Pancreas (tissue), 10 donors: ENCODE measurements at regions not wholly inside any gene's neighbourhood (a gene's known extent, or its start where the extent isn't known, plus 50 kb on each side); places are given as distances from the start of the nearest gene placed in this dataset.
"Not testable (repeated sequence)": the region's sequence is repeated elsewhere in the genome, so short reads cannot be mapped to it uniquely, and the experiment has no call there.

Experiments used
- ATAC-seq, 4 donors: fragments of 200-7000 bp; cut with Tn5 transposase; one replicate each; pipeline versions ENCODE4 v1.8.0 to v1.9.1; 2020; ENCODE audit warnings: mild to moderate bottlenecking in 4 of 4, moderate library complexity in 4 of 4
- DNase-seq, 6 donors: peaks; one replicate each; pipeline ENCODE4 v3.0.0-alpha.2; 2020
- FAIRE-seq: peaks from 2 replicates; lab custom pipeline; 2012; peaks lifted over from hg19 to GRCh38; lab: Jason Lieb, UNC
- H3K27ac ChIP-seq, 4 donors: fragments of 200-600 bp; sonication (generic); 1 replicate in 3 of 4; 2 replicates in 1 of 4; pipeline versions ENCODE4 v1.5.0 to v1.8.0; 2020
- H3K27me3 ChIP-seq, 4 donors: fragments of 200-600 bp; one replicate each; pipeline ENCODE4 v1.8.0; 2021
- H3K36me3 ChIP-seq, 3 donors: fragments of 200-600 bp; sonication (generic) in 1 of 3; one replicate each; pipeline versions ENCODE4 v1.5.0 to v1.8.0; 2020 to 2021
- H3K4me1 ChIP-seq, 3 donors: fragments of 200-600 bp; one replicate each; pipeline ENCODE4 v1.8.0; 2021
- H3K4me3 ChIP-seq, 4 donors: fragments of 200-600 bp; sonication (generic) in 2 of 4; one replicate each; pipeline versions ENCODE4 v1.5.0 to v1.8.0; 2020 to 2021
- H3K9me3 ChIP-seq, 4 donors: fragments of 200-600 bp; one replicate each; pipeline ENCODE4 v1.8.0; 2021
- WGBS, 2 donors: extraction: QIAGEN DNeasy Blood & Tissue Kit; methylation state at CpG; one replicate each; pipeline ENCODE4 v1.1.7; 2013; 5-methylcytosine and 5-hydroxymethylcytosine counted together
- intact Hi-C, 3 donors: fragments of 100-400 bp; cut with DNase I; formaldehyde crosslinking; loops; one replicate each; pipeline versions ENCODE4 v1.11.1 to v1.14.2; 2022
- TF ChIP-seq, protein P1 (sequence below), 4 donors: fragments of 200-600 bp; sonication (generic) in 3 of 4; IDR thresholded peaks; one replicate each; pipeline versions ENCODE4 v1.5.0 to v1.8.0; 2021; ENCODE audit warnings: antibody characterized with exemption in 4 of 4
- donor health status: healthy with polysubstance abuse.
- donor health status: DM: no; HTN: no; CAD: no; lungs with moderate emphysema.
- donor health status: DM: no; HTN: no; CAD: no.
- donor health status: control.
- donor health status: control.
- donor health status: Bipolar disorder and iron deficiency.
- donor health status: DM: yes; HTN: yes; CAD: no.
- donor health status: DM: no; HTN: no; CAD: no.
- donor health status: DM: no; HTN: no; CAD: no.
- donor health status: DM: yes; HTN: yes; CAD: no.

DNA sequence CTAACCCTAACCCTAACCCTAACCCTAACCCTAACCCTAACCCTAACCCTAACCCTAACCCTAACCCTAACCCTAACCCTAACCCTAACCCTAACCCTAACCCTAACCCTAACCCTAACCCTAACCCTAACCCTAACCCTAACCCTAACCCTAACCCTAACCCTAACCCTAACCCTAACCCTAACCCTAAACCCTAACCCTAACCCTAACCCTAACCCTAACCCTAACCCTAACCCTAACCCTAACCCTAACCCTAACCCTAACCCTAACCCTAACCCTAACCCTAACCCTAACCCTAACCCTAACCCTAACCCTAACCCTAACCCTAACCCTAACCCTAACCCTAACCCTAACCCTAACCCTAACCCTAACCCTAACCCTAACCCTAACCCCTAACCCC lies 80.6 kb upstream of the PLEKHG4B start:
- H3K9me3 ChIP-seq, H3K27me3 ChIP-seq, H3K27ac ChIP-seq, intact Hi-C loops, ATAC-seq, H3K4me3 ChIP-seq, H3K4me1 ChIP-seq, DNase-seq, FAIRE-seq, H3K36me3 ChIP-seq: not testable (repeated sequence)

DNA sequence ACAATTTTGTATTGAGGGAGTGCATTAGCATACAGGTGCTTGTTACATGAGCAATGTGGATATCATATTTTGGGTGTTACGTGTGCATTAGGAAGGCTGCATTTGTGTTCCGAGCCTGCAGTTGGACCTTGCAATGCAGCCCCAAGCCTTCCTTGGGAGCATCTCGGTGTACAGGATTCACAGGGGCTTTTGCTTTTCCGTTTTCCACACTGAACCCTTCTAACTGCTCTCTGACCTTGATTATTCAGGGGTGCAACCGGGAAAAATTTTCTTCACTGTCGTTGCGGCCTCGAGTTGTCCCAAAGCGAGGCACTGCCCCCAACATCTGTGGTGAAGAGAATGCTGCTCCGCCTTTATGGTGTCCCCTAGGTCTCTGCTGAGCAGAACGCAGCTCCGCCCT lies 80.1 kb upstream of the PLEKHG4B start:
- DNase-seq: peak in 1 of 6 donors; percentile 46
- ATAC-seq: no peak
- no peaks in the 10 kb centered on the region for H3K9me3 ChIP-seq
- TF ChIP-seq, protein P1, sequence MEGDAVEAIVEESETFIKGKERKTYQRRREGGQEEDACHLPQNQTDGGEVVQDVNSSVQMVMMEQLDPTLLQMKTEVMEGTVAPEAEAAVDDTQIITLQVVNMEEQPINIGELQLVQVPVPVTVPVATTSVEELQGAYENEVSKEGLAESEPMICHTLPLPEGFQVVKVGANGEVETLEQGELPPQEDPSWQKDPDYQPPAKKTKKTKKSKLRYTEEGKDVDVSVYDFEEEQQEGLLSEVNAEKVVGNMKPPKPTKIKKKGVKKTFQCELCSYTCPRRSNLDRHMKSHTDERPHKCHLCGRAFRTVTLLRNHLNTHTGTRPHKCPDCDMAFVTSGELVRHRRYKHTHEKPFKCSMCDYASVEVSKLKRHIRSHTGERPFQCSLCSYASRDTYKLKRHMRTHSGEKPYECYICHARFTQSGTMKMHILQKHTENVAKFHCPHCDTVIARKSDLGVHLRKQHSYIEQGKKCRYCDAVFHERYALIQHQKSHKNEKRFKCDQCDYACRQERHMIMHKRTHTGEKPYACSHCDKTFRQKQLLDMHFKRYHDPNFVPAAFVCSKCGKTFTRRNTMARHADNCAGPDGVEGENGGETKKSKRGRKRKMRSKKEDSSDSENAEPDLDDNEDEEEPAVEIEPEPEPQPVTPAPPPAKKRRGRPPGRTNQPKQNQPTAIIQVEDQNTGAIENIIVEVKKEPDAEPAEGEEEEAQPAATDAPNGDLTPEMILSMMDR (IDR thresholded peaks at IDR 0.05): no peak
- no peak for FAIRE-seq
- intact Hi-C loops: no loop called here
- no peaks in the 10 kb centered on the region for H3K4me1 ChIP-seq
- no peaks in the 10 kb centered on the region for H3K36me3 ChIP-seq
- H3K27ac ChIP-seq: no peak overlapping the region
- 78 to 83% methylated on average over 12 of the region's 12 CpGs for WGBS, 2 donors
- H3K27me3 ChIP-seq: no peaks in the 10 kb centered on the region
- no peak overlapping the region for H3K4me3 ChIP-seq

DNA sequence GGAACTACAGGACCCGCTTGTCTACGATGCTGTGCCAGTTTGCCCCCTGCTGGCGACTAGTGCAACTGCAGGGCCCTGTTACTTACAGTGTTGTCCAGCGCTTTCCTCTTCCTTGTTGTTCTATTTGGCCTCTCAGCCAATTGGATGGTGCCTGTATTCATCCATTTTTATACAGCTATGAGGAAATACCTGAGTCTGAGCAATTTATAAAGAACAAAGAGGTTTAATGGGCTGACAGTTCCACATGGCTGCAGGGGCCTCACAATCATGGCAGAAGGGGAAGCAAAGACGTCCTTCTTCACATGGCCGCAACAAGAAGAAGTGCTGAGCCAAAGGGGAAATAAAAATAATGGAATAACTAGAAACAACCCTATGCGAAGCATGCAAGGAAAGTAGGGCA lies 78.7 kb upstream of the PLEKHG4B start:
- ATAC-seq (no peak), DNase-seq (no peak), FAIRE-seq (no peak)
- no peak overlapping the region for H3K27ac ChIP-seq
- intact Hi-C loops: no loop called here
- H3K9me3 ChIP-seq: no peaks in the 10 kb centered on the region
- WGBS, 2 donors: 59 to 61% methylated on average over 7 of the region's 7 CpGs
- H3K4me3 ChIP-seq: no peak overlapping the region
- no peaks in the 10 kb centered on the region for H3K4me1 ChIP-seq
- TF ChIP-seq, protein P1 (IDR thresholded peaks at IDR 0.05): no peak
- no peaks in the 10 kb centered on the region for H3K27me3 ChIP-seq
- H3K36me3 ChIP-seq: no peaks in the 10 kb centered on the region

DNA sequence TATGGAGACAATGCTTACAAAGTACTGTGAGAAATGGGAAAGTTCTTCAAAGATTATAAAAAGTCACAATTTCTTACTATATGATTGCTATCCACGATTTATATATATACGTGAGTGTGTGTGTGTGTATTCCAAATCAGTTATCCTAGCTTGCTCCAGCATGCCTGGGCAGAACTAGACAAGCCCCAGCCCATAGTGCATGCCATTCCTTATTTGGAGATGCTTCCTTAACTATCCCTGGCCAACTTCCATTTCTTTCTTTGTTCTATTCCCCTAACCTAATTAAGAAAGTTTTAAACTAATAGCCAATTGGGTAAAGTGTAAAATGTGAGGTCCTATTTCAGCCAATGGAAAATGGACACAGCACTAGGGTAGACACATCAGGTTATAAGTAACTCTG lies 77.3 kb upstream of the PLEKHG4B start:
- H3K27ac ChIP-seq, ATAC-seq, H3K4me3 ChIP-seq, H3K4me1 ChIP-seq, H3K9me3 ChIP-seq, FAIRE-seq, DNase-seq, intact Hi-C loops, H3K27me3 ChIP-seq, H3K36me3 ChIP-seq: not testable (repeated sequence)
- 47 to 61% methylated on average over 2 of the region's 2 CpGs for WGBS, 2 donors

DNA sequence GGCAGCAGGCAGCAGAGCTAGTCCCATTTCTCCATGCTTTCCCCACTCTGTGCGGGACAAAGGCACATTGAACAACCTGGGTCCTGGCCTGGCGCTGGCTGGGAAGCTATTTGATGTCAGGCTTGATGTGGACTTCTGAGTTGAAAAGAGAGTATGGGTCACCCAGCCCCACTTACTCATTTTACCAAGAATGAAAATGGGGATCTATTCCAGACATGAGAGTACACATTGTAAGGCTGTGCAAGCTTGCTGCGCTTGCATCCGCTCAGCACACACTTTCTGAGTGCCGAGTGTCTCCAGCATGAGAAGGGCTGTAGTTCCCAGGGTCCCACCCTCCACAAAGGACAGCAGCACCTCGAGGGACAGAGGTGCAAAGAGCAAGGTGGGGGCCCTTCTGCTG lies 71.7 kb upstream of the PLEKHG4B start:
- H3K9me3 ChIP-seq, FAIRE-seq, DNase-seq, H3K27ac ChIP-seq, H3K4me1 ChIP-seq, H3K4me3 ChIP-seq, H3K36me3 ChIP-seq, H3K27me3 ChIP-seq, intact Hi-C loops, ATAC-seq: not testable (repeated sequence)
- WGBS, 2 donors: 67 to 68% methylated on average over 6 of the region's 6 CpGs

DNA sequence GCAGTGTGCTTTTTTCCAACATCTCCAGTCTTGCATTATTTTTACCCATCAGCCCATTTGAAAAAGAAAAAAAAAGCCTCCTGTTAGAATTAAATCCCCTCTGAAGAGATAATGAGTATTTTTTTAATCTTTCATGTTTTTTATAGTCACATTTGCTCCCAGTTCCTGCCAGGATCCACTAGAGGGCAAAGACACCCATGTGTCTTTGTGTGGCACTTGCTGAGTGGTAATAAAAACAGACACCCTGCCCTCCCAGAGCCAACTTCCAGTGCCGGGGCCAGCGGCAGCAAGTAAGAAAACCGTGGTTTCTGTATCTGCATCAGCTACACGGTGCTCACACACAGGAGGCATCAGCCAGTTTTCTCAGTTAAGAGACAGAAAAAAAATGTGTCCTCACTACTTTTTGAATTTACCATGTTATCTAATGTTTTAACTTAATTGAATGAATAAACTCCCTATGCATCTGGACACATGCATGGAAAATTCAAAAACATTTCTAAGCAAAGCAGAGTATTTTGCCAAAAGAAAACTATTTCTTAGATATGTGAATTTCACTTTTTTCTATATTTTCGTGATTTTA lies 70.2 kb upstream of the PLEKHG4B start:
- no peaks in the 10 kb centered on the region for H3K36me3 ChIP-seq
- no peaks in the 10 kb centered on the region for H3K4me1 ChIP-seq
- ATAC-seq (no peak), DNase-seq (no peak), FAIRE-seq (no peak)
- H3K27me3 ChIP-seq: no peaks in the 10 kb centered on the region
- no peak overlapping the region for H3K27ac ChIP-seq
- 31 to 35% methylated on average over 5 of the region's 5 CpGs for WGBS, 2 donors
- TF ChIP-seq, protein P1 (IDR thresholded peaks at IDR 0.05): no peak
- intact Hi-C loops: no loop called here
- H3K9me3 ChIP-seq: no peaks in the 10 kb centered on the region
- no peak overlapping the region for H3K4me3 ChIP-seq

DNA sequence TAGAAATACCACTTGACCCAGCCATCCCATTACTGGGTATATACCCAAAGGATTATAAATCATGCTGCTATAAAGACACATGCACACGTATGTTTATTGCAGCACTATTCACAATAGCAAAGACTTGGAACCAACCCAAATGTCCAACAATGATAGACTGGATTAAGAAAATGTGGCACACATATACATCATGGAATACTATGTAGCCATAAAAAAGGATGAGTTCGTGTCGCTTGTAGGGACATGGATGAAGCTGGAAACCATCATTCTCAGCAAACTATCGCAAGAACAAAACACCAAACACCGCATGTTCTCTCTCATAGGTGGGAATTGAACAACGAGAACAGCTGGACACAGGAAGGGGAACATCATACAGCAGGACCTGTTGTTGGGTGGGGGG lies 68.1 kb upstream of the PLEKHG4B start:
- FAIRE-seq, DNase-seq, H3K27me3 ChIP-seq, H3K4me3 ChIP-seq, H3K36me3 ChIP-seq, H3K9me3 ChIP-seq, intact Hi-C loops, H3K4me1 ChIP-seq, H3K27ac ChIP-seq, ATAC-seq: not testable (repeated sequence)
- WGBS, 2 donors: 55 to 69% methylated on average over 5 of the region's 6 CpGs

DNA sequence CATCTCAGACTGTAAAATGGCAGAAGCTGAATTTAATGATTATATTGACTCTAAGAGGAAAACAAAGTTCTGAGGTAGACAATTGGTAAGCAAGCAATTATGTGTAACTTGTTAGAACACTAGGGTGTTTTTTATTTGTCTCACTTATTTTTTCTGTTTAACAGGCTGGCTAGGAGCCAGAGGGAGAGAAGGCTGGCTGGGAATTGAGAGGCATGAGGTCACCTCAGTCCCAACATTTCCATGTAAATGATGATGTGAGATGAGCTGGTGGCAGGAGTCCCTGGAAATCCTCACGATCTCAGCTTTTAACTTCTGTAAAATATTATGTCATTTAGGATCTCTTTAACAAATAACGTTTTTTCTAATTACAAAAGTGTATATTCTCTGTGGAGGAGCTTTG lies 66.9 kb upstream of the PLEKHG4B start:
- DNase-seq, ATAC-seq, H3K4me1 ChIP-seq, intact Hi-C loops, H3K27ac ChIP-seq, H3K36me3 ChIP-seq, FAIRE-seq, H3K9me3 ChIP-seq, H3K4me3 ChIP-seq, H3K27me3 ChIP-seq: not testable (repeated sequence)
- 25 to 26% methylated on average over 2 of the region's 2 CpGs for WGBS, 2 donors
